HG03025 (cell line): ENCODE measurements at regions not wholly inside any gene's neighbourhood (a gene's known extent, or its start where the extent isn't known, plus 50 kb on each side); places are given as distances from the start of the nearest gene placed in this dataset.
"Not testable (repeated sequence)": the region's sequence is repeated elsewhere in the genome, so short reads cannot be mapped to it uniquely, and the experiment has no call there.

Experiments
- ATAC-seq: cut with Tn5 transposase; IDR thresholded peaks from one replicate; pipeline ENCODE4 v1.9.1; 2021; ENCODE audit warnings: mild to moderate bottlenecking, moderate library complexity; ENCODE audit not compliant: unreplicated experiment, low FRiP score

DNA sequence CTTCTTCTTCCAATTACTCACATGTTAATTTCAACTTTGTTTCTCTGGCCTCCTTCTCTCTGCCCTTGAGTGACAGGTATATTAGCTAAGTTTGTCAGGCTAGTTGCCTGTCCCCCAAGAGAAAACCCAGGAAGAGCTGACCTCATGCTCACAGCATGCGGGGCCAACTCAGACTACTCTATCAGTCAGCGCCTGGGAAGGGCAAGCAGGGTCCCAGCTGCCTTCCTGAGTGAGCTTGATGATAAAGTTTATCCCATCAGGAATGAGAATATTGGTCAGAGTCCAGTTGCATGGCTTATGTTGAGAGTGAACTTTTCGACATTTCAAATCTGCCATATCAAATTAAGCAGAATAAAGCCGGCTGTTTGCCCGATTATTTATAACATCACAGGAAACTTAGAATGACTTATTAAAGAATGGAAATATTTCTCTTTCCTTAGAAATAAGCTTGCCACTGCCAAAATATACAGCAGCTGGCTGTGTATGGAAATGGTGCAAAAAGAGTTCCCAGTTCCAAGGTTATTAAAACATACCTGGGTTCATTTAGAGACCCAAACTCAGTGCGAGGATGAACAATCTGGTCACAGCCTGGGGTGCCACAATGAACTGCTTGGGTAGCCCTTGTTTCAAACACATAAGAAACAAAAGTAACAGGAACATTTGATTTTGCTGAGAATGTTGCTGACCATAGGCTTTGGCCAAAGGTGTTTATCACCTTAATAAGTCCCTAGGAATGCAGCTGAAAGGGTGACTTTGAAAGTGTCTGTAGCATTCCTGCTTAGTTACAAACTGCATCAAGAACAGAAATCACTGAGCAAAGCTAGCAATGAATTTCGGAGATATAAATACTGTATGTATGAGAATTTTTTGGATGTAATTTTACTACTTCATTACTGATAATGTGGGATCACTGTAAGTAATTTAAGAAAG lies 1553.8 kb upstream of the FLRT2 start:
- ATAC-seq = no peak

GRCh38 chr14:83977583-83977982 lies 1552.4 kb upstream of the FLRT2 start:
- ATAC-seq = no peak

DNA sequence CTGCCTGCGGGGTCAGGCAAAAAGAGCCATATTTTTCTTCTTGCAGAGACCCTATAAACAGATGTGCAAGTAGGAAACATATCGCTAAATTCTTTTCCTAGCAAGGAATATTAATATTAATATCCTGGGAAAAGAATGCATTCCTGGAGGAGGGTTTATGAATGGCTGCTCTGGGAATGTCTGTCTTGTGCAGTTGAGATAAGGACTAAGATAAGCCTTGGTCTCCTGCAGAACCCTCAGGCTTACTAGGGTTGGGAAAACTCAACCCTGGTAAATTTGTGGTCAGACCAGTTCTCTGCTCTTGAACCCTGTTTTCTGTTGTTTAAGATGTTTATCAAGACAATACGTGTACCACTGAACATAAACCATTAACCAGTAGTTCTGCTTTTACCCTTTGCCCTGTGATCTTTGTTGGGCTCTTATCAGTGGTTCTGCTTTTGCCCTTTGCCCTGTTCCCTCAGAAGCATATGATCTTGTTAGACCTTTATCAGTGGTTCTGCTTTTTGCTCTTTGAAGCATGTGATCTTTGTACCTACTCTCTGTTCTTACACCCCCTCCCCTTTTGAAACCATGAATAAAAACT lies 1548.2 kb upstream of the FLRT2 start:
- not testable (repeated sequence) for ATAC-seq

DNA sequence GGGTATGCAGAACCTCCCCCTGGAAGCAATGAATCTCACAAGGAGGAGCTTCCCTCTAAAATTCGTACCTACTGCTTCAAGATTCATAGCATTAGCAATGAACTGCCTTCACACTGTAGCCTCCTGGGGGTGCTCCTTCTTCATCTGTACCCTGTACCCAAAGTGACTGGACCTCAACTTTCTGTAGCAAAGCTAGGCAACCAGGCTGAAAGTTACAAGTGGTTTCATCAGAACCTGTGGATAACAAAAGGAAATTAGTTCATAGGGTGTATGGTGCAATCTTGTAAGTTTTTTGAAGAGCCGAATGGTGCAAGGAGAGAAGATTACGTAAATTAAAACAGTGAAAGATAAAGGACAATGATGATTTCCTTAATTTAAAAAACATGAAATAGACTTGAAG lies 1541.7 kb upstream of the FLRT2 start:
- no peak for ATAC-seq

DNA sequence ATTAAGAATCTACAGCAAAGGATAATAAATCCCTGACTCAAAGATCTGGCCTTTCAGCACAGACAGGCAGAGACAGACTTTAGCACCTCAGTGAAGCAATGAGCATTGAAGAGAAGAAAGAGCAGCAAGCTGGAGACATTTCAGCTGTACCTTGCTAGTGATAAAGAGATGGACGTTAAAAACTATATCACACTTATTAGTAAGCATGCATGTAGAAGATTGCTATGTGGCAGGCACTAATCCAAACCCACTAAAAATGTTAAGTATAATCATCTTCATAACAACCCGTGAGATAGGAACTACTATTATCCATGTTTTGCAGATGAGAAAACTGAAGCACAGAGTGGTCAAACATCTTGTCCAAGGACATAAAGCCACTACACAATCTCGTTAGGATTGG lies 1538.3 kb upstream of the FLRT2 start:
- no peak for ATAC-seq

DNA sequence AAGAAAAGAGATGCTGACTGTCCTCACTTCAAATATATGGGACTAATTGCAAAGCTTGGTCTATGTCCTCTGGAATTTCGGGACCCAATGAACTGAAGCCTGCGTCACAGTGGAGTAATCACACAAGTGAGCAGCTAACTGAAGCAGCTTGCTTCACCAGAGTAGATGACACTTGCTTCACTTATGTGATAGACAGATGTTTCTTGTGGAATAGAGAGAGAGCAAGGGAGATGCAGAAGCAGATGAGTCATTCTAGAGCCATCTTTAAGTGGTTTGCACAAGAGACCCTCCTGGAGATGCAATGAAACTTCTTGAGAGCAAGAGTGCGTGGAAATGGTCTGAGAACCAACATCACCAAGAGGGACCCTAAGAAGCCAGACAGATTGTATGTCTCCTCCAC lies 1537.1 kb upstream of the FLRT2 start:
- no peak for ATAC-seq

DNA sequence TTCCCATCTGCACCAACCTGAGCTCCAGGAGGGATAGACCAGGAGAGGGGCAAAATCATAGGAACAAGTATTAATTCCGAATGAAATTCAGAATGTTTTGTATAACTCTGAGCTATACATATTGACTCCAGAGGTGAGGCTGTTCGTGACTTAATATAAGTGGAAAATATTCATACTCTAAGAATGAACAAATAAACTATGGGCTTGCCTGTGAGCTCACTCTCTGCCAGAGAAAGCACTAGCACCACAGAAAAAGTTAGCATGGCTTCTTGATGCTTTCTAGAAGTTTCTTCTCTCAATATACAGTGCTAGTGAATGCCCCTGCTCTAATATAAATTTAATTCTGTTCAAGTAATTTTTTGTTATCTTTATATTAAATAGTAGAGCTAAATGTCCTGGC lies 1536.4 kb upstream of the FLRT2 start:
- no peak for ATAC-seq

GRCh38 chr14:83994020-83994419 lies 1535.9 kb upstream of the FLRT2 start:
- ATAC-seq = no peak

DNA sequence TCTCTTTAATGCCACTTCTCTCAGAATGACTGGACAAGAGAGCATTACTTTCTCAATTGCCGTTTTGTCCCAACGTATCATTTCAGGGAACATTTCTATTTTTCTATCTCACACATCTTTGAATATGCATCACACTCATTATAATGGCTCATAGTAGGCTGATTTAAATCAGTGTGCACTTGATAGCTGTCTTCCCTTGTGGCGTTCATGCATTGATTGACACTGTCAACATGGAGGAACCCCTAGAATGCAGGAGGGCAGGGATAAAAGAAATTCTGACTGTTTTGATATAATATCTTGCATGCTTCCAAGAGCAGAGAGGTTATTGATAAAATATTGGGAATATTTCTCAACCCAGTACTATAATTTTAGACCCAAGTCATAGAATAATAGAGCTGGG lies 1528.9 kb upstream of the FLRT2 start:
- ATAC-seq = no peak

DNA sequence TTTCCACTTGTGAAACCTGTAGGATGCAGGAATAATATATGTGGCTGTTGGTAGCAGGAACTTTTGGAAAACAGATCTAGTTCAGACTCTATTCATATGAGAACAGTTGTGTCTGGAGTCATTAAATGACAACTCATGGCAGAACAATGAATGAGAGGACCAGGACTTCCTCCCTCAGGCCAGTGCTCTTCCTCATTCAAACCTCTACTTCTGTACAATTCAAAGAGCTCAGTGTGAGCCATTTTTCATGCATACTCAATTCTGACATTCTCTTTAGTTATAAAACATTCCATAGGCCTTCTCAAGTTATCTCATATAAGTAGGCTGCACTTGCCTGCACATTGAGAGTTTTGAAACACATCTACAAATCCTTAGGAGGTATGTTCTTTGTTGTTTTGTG lies 1526.6 kb upstream of the FLRT2 start:
- no peak for ATAC-seq

- ATAC-seq = no peak
Measured at GRCh38 chr14:84006643-84007155, 1523.2 kb upstream of the FLRT2 start.

DNA sequence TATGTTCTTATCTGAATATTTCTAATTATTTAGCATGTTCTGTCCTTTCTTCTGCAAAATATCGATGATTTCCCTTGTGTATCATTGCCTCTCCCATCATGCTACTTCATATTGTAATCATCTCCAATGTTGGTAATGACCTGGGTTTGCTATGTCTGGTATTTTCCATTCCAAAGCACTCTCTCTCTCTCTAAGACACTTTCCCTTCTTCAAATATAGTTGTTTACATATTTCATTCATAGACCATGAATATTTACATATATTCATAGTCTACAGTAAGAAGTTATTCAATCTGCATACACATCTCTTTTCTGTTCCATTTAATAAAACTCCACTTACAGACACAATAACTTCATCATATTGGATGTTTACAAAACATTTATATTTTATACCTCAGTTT lies 1516.5 kb upstream of the FLRT2 start:
- no peak for ATAC-seq

- ATAC-seq = no peak
Measured at GRCh38 chr14:84017495-84017894, 1512.4 kb upstream of the FLRT2 start.

GRCh38 chr14:84021433-84021832 lies 1508.5 kb upstream of the FLRT2 start:
- ATAC-seq = no peak

DNA sequence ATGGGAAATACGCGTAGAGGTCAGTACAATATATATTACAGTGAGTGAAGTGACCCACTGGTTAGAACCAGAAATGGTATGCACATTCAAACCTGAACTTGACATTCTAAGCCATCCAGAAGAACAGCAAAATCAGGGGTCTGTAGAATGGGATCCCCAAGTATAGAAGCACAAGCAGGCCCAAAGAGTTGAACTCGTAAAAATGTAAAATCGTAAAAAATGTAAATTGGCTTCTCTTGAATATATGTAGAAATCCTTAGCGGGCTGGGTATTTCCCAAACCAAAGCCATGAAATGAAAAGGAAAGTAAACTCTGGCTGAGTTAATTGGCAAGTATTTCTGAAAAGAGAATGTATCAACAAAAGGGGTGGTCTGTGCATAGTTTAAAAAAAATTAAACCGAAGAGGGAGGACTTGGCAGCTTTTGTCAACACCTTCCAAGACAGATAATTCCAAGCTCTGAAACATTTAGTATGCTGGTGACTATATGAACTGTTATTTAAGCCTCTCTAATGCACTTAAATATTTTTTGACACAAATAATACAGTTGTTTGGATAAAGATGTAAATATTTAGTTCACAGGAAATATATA lies 1505.6 kb upstream of the FLRT2 start:
- ATAC-seq = no peak

GRCh38 chr14:84025106-84026012 lies 1504.6 kb upstream of the FLRT2 start:
- no peak for ATAC-seq

- no peak for ATAC-seq
Measured at GRCh38 chr14:84027351-84027750, 1502.6 kb upstream of the FLRT2 start.

DNA sequence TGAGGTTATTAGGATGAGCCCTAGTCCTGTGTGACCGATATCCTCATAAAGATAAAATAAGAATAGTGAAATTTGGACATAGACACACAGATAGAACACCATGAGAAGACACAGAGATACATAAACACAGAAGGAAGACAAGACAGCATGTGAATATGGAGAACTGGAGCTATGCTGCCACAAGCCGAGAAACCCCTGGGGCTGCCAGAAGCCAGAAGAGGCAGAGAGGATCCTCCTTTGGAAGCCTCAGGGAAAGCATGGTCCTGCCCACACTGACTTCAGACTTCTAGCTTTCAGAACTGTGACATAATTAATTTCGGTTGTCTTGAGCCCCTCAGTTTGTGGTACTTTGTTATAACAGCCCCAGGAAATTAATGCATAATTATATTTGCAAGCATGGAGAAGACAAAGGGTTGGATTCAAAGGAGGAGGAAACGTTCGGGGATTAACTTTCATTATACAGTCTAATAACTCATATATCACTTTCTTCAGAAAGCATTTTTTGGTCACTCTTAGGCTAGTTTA lies 1501.8 kb upstream of the FLRT2 start:
- no peak for ATAC-seq

GRCh38 chr14:84029246-84029645 lies 1500.7 kb upstream of the FLRT2 start:
- no peak for ATAC-seq

DNA sequence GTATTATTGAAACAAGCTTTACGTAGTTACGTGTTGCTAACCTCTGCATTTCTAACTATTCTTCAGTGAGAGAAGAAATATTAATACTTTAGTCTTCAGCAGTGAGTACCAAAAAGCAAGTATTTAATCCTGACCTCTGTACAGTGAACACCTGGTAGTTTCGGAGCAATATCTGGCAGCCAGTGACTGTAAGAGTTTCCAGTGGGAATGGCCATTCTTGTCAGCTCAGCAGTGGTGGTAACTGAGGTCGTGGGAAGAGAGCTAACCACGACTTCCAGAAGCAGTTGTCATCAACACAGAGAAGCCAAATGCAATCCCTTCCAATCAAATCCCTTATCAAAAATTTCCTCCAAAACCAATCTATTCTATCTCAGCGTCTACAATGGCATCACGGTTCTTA lies 1500.2 kb upstream of the FLRT2 start:
- no peak for ATAC-seq
